ENCODE measurements at regions not wholly inside any gene's neighbourhood (a gene's known extent, or its start where the extent isn't known, plus 50 kb on each side); places are given as distances from the start of the nearest gene placed in this dataset.

DNA sequence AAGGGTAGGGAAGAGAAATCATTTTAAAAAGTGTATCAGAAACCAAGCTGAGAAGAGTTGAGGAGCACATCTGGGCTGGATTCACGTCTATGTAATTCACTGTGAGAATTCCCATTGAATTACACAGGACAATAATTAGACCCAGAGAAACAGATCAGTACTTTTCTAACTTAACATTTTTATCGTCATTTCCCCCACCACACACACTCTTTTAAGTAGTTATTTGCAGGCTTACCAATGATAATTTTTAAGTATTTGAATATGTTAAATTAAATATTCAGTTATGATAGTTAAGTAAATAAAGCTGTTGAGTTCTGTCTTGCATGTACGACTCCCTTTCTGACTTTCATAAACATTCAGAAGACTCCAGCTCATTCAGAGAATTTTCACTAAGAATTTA, 165.4 kb upstream of the PITX2 start:
- Histone ChIP-seq H3K27me3 (ENCODE audit: insufficient read depth, low read depth, low read length) (no peaks in the 10 kb centered on the region), H3K27ac (ENCODE audit: low read length) (no peak overlapping the region), H3K4me3 (ENCODE audit: low read length) (no peak overlapping the region), H3F3A (ENCODE audit: insufficient read depth, low read length, poor library complexity, severe bottlenecking) (no peaks in the 10 kb centered on the region), H3K4me2 (ENCODE audit: low read length) (no peak overlapping the region), H3K9me2 (ENCODE audit: insufficient read depth, low read length) (no peaks in the 10 kb centered on the region), H3K36me3 (ENCODE audit: insufficient read depth, low read length) (no peaks in the 10 kb centered on the region), H3K79me2 (replicated peaks; ENCODE audit: insufficient read depth, low read length) (no peaks in the 10 kb centered on the region), H4K20me1 (ENCODE audit: insufficient read depth) (no peaks in the 10 kb centered on the region), H2AFZ (ENCODE audit: low read depth, low read length) (no peak overlapping the region), H3K9ac (ENCODE audit: low read length) (no peak overlapping the region), H3K9me3 (ENCODE audit: low read length) (no peaks in the 10 kb centered on the region)
- TF ChIP-seq, protein P1, sequence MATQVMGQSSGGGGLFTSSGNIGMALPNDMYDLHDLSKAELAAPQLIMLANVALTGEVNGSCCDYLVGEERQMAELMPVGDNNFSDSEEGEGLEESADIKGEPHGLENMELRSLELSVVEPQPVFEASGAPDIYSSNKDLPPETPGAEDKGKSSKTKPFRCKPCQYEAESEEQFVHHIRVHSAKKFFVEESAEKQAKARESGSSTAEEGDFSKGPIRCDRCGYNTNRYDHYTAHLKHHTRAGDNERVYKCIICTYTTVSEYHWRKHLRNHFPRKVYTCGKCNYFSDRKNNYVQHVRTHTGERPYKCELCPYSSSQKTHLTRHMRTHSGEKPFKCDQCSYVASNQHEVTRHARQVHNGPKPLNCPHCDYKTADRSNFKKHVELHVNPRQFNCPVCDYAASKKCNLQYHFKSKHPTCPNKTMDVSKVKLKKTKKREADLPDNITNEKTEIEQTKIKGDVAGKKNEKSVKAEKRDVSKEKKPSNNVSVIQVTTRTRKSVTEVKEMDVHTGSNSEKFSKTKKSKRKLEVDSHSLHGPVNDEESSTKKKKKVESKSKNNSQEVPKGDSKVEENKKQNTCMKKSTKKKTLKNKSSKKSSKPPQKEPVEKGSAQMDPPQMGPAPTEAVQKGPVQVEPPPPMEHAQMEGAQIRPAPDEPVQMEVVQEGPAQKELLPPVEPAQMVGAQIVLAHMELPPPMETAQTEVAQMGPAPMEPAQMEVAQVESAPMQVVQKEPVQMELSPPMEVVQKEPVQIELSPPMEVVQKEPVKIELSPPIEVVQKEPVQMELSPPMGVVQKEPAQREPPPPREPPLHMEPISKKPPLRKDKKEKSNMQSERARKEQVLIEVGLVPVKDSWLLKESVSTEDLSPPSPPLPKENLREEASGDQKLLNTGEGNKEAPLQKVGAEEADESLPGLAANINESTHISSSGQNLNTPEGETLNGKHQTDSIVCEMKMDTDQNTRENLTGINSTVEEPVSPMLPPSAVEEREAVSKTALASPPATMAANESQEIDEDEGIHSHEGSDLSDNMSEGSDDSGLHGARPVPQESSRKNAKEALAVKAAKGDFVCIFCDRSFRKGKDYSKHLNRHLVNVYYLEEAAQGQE (IDR thresholded peaks at IDR 0.05; ENCODE audit: borderline replicate concordance): no peak
- TF ChIP-seq RAD21 (conservative IDR thresholded peaks at IDR 0.05): no peak
- TF ChIP-seq EP300 (conservative IDR thresholded peaks at IDR 0.05; ENCODE audit: poor library complexity, severe bottlenecking): no peak
- TF ChIP-seq, protein P2, sequence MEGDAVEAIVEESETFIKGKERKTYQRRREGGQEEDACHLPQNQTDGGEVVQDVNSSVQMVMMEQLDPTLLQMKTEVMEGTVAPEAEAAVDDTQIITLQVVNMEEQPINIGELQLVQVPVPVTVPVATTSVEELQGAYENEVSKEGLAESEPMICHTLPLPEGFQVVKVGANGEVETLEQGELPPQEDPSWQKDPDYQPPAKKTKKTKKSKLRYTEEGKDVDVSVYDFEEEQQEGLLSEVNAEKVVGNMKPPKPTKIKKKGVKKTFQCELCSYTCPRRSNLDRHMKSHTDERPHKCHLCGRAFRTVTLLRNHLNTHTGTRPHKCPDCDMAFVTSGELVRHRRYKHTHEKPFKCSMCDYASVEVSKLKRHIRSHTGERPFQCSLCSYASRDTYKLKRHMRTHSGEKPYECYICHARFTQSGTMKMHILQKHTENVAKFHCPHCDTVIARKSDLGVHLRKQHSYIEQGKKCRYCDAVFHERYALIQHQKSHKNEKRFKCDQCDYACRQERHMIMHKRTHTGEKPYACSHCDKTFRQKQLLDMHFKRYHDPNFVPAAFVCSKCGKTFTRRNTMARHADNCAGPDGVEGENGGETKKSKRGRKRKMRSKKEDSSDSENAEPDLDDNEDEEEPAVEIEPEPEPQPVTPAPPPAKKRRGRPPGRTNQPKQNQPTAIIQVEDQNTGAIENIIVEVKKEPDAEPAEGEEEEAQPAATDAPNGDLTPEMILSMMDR (IDR thresholded peaks at IDR 0.05; ENCODE audit: poor library complexity, severe bottlenecking): no peak
- TF ChIP-seq SMC3 (conservative IDR thresholded peaks at IDR 0.05; ENCODE audit: poor library complexity): no peak
- TF ChIP-seq TAF1 (IDR thresholded peaks at IDR 0.05; ENCODE audit: low read depth): no peak

DNA sequence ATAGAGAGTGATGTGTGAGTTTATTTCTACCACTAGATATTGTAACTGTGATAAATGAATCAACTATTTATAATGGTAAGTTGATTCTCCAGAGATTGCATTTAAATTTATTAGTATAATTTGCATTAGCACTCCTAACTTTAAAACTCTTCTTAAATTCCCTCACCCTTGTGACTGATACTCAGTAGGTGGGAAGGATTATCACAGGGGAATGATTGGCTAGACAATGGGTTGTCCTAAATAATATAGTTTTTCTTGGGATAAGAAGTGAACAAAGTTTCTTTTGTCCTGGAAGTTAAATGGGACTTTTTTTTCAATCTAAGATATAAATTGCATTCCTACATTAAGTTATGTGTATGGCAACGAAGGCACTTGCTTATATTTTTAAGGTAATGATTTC, 169.2 kb upstream of the PITX2 start:
- Histone ChIP-seq H3K27me3 (ENCODE audit: insufficient read depth, low read depth, low read length) (no peaks in the 10 kb centered on the region), H3K79me2 (replicated peaks; ENCODE audit: insufficient read depth, low read length) (no peaks in the 10 kb centered on the region), H2AFZ (ENCODE audit: low read depth, low read length) (no peak overlapping the region), H3K36me3 (ENCODE audit: insufficient read depth, low read length) (no peaks in the 10 kb centered on the region), H3F3A (ENCODE audit: insufficient read depth, low read length, poor library complexity, severe bottlenecking) (no peaks in the 10 kb centered on the region), H3K9me3 (ENCODE audit: low read length) (no peaks in the 10 kb centered on the region), H3K4me3 (ENCODE audit: low read length) (no peak overlapping the region), H3K9me2 (ENCODE audit: insufficient read depth, low read length) (no peaks in the 10 kb centered on the region), H3K4me2 (ENCODE audit: low read length) (no peak overlapping the region), H3K9ac (ENCODE audit: low read length) (no peak overlapping the region), H4K20me1 (ENCODE audit: insufficient read depth) (no peaks in the 10 kb centered on the region), H3K27ac (ENCODE audit: low read length) (no peak overlapping the region)
- TF ChIP-seq MXI1 (conservative IDR thresholded peaks at IDR 0.05; ENCODE audit: poor library complexity, severe bottlenecking) (no peak), POLR2AphosphoS5 (IDR thresholded peaks at IDR 0.05) (no peak), EZH2 (IDR thresholded peaks at IDR 0.05; ENCODE audit: borderline replicate concordance, insufficient read depth, low read length, poor library complexity, severe bottlenecking) (no peak), SMC3 (conservative IDR thresholded peaks at IDR 0.05; ENCODE audit: poor library complexity) (no peak), TAF1 (IDR thresholded peaks at IDR 0.05; ENCODE audit: low read depth) (no peak)
- TF ChIP-seq, protein P1 (IDR thresholded peaks at IDR 0.05; ENCODE audit: borderline replicate concordance): no peak
- TF ChIP-seq, protein P2 (IDR thresholded peaks at IDR 0.05; ENCODE audit: poor library complexity, severe bottlenecking): no peak
